NT2/D1 (cell line): ENCODE measurements at regions not wholly inside any gene's neighbourhood (a gene's known extent, or its start where the extent isn't known, plus 50 kb on each side); places are given as distances from the start of the nearest gene placed in this dataset.

Experiments used
- SUZ12 ChIP-seq: IDR thresholded peaks from 2 replicates; pipeline ENCODE4 v1.6.1; 2011; ENCODE audit not compliant: insufficient read length, insufficient read depth; ENCODE audit errors: extremely low read depth
- YY1 ChIP-seq: IDR thresholded peaks from 2 replicates; pipeline ENCODE4 v1.6.1; 2011; ENCODE audit not compliant: insufficient read length, insufficient read depth
- ZNF274 ChIP-seq: IDR thresholded peaks from 2 replicates; pipeline ENCODE4 v1.6.1; 2011; ENCODE audit warnings: mild to moderate bottlenecking, low read depth, low read length

DNA sequence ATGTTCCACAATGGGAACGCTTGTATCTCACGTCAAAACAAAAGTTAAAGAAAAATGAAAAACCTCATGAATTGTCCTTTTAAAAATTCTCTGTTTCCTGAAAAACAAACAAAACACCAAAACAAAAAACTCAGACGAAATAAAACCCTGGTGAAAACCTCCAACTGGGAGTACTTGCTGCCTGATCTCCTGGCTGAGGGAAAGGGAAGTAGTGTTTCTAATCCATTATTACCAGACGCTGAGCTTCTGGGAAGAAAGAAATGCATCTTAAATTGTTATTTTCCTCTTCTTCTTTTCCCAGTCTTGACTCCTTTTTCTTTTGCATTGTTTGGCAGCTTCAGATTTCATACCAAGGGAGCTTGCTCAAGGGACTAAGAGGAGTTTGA lies 243.2 kb upstream of the RGMA start:
- TF ChIP-seq SUZ12 (peak; percentile 50), ZNF274 (no peak), YY1 (no peak)
